PC-3 (cell line): ENCODE measurements at regions not wholly inside any gene's neighbourhood (a gene's known extent, or its start where the extent isn't known, plus 50 kb on each side); places are given as distances from the start of the nearest gene placed in this dataset.

Source experiments
- ATAC-seq: fragments of 200-7000 bp; cut with Tn5 transposase; 2 replicates; pipeline ENCODE4 v1.9.1; 2020; ENCODE audit warnings: mild to moderate bottlenecking, moderate library complexity
- BruUV-seq: library from RNA; stranded (reverse); fragments of 400-500 nt; replicated peaks from 2 replicates; lab custom pipeline; 2021; lab: Mats Ljungman, UMichigan
- CTCF ChIA-PET: fragments of 300-600 bp; sonication (Branson Sonifier 250); formaldehyde crosslinking; loops from one replicate; lab custom pipeline; 2022; ENCODE audit warnings: antibody characterized with exemption; lab: Charles Lee
- POLR2A ChIA-PET: fragments of 300-600 bp; sonication (Branson Sonifier 250); formaldehyde crosslinking; loops from one replicate; lab custom pipeline; 2022; ENCODE audit warnings: antibody characterized with exemption; ENCODE audit not compliant: unreplicated experiment; lab: Charles Lee
- DNase-seq: peaks from one replicate; pipeline ENCODE4 v3.0.0-alpha.2; 2015
- H2AFZ ChIP-seq: fragments of 300-600 bp; sonication (generic); 2 replicates; pipeline ENCODE4 v1.6.0; 2016; ENCODE audit warnings: antibody characterized with exemption, low read length
- H3F3A ChIP-seq: fragments of 300-600 bp; sonication (generic); one replicate; pipeline ENCODE4 v1.6.0; 2017; ENCODE audit warnings: antibody characterized with exemption, low read length, control low read depth, mild to moderate bottlenecking; ENCODE audit not compliant: unreplicated experiment
- H3K27ac ChIP-seq: fragments of 300-600 bp; sonication (generic); 2 replicates; pipeline ENCODE4 v1.5.1; 2016; ENCODE audit warnings: mild to moderate bottlenecking, low read length
- H3K27me3 ChIP-seq: fragments of 300-600 bp; sonication (generic); 2 replicates; pipeline ENCODE4 v1.6.1; 2016; ENCODE audit warnings: low read length, mixed read lengths
- H3K36me3 ChIP-seq: fragments of 300-600 bp; sonication (generic); 2 replicates; pipeline ENCODE4 v1.6.1; 2016; ENCODE audit warnings: low read depth, mixed run types, low read length, mixed read lengths
- H3K4me1 ChIP-seq: fragments of 300-600 bp; sonication (generic); 2 replicates; pipeline ENCODE4 v1.5.1; 2016; ENCODE audit warnings: low read length; ENCODE audit not compliant: insufficient read depth
- H3K4me2 ChIP-seq: fragments of 300-600 bp; sonication (generic); 2 replicates; pipeline ENCODE4 v1.6.0; 2016; ENCODE audit warnings: low read length
- H3K4me3 ChIP-seq: fragments of 300-600 bp; sonication (generic); 2 replicates; pipeline ENCODE4 v1.5.1; 2016; ENCODE audit warnings: mild to moderate bottlenecking, low read length, mixed read lengths
- H3K79me2 ChIP-seq: fragments of 300-600 bp; sonication (generic); 2 replicates; pipeline ENCODE4 v1.6.1; 2017; ENCODE audit warnings: low read length, mixed read lengths
- H3K9ac ChIP-seq: fragments of 300-600 bp; sonication (generic); 2 replicates; pipeline ENCODE4 v1.6.0; 2016; ENCODE audit warnings: mild to moderate bottlenecking, low read length
- H3K9me2 ChIP-seq: fragments of 300-600 bp; sonication (generic); replicated peaks from 2 replicates; pipeline ENCODE4 v1.6.1; 2016; ENCODE audit warnings: mixed run types, low read length, mixed read lengths
- H3K9me3 ChIP-seq: fragments of 300-600 bp; sonication (generic); 2 replicates; pipeline ENCODE4 v1.6.1; 2016; ENCODE audit warnings: low read length, mixed read lengths
- H4K20me1 ChIP-seq: fragments of 300-600 bp; sonication (generic); 2 replicates; pipeline ENCODE4 v1.6.1; 2016; ENCODE audit warnings: low read length, mixed read lengths
- CTCF ChIP-seq: fragments of 300-600 bp; sonication (generic); conservative IDR thresholded peaks from 2 replicates; pipeline ENCODE4 v1.5.1; 2017; ENCODE audit warnings: antibody characterized with exemption, low read depth, mild to moderate bottlenecking, low read length
- EZH2 ChIP-seq: fragments of 300-600 bp; sonication (generic); IDR thresholded peaks from one replicate; pipeline ENCODE4 v1.6.1; 2017; ENCODE audit warnings: antibody characterized with exemption, mild to moderate bottlenecking, low read length; ENCODE audit not compliant: unreplicated experiment
- EZH2phosphoT487 ChIP-seq: fragments of 300-600 bp; sonication (generic); IDR thresholded peaks from 2 replicates; pipeline ENCODE4 v1.6.1; 2018; ENCODE audit warnings: mild to moderate bottlenecking, antibody characterized with exemption, low read length, borderline replicate concordance
- intact Hi-C: fragments of 100-400 bp; cut with micrococcal nuclease; formaldehyde crosslinking; loops from 2 replicates; pipeline ENCODE4 v1.9.0; 2023

- Histone ChIP-seq H3K4me3 (no peak overlapping the region), H3K4me2 (no peak overlapping the region), H3K9me3 (no peaks in the 10 kb centered on the region), H3K27ac (no peak overlapping the region), H3K79me2 (no peaks in the 10 kb centered on the region), H3K4me1 (no peaks in the 10 kb centered on the region), H3F3A (no peaks in the 10 kb centered on the region), H3K9ac (no peak overlapping the region), H3K27me3 (no peaks in the 10 kb centered on the region), H3K9me2 (no peaks in the 10 kb centered on the region), H4K20me1 (no peaks in the 10 kb centered on the region), H3K36me3 (no peaks in the 10 kb centered on the region), H2AFZ (no peak overlapping the region)
- no peak for TF ChIP-seq CTCF
- ChIA-PET POLR2A (no interaction called here), CTCF (no interaction called here)
- no TSS peak for BruUV-seq
- ATAC-seq (no peak), DNase-seq (no peak)
- intact Hi-C loops = no loop called here
These were observed 500.0 kb downstream of the CAAP1 start for GRCh38 chr9:26392639-26393038.

GRCh38 chr9:26391036-26391435, 501.6 kb downstream of the CAAP1 start:
- TF ChIP-seq EZH2 (no peak), EZH2phosphoT487 (no peak), CTCF (no peak)
- Histone ChIP-seq H3K4me1 (no peaks in the 10 kb centered on the region), H3K36me3 (no peaks in the 10 kb centered on the region), H3K27ac (no peak overlapping the region), H3F3A (no peaks in the 10 kb centered on the region), H3K27me3 (no peaks in the 10 kb centered on the region), H3K4me3 (no peak overlapping the region), H3K9ac (no peak overlapping the region), H2AFZ (no peak overlapping the region), H3K79me2 (no peaks in the 10 kb centered on the region), H4K20me1 (no peaks in the 10 kb centered on the region), H3K4me2 (no peak overlapping the region), H3K9me3 (no peaks in the 10 kb centered on the region), H3K9me2 (no peaks in the 10 kb centered on the region)
- BruUV-seq = no TSS peak
- intact Hi-C loops = no loop called here
- DNase-seq (peak; percentile 6), ATAC-seq (no peak)
- ChIA-PET CTCF (no interaction called here), POLR2A (no interaction called here)

- H3K4me1 ChIP-seq = peaks cover 7% of the 10 kb centered on the region; the same call in 1 of the 2 replicates
- no peaks in the 10 kb centered on the region for H3F3A ChIP-seq
- POLR2A ChIA-PET = no interaction called here
- DNase-seq (peak; percentile 78), ATAC-seq (peak; percentile 85)
- TF ChIP-seq EZH2phosphoT487 = no peak
- TF ChIP-seq EZH2 = no peak
- no peak for TF ChIP-seq CTCF
- no peaks in the 10 kb centered on the region for H4K20me1 ChIP-seq
- H3K4me2 ChIP-seq = no peak overlapping the region
- H3K9me2 ChIP-seq = no peaks in the 10 kb centered on the region
- H3K4me3 ChIP-seq = no peak overlapping the region
- no peaks in the 10 kb centered on the region for H3K9me3 ChIP-seq
- H3K9ac ChIP-seq = no peak overlapping the region
- BruUV-seq = no TSS peak
- intact Hi-C loops = no loop called here
- H3K36me3 ChIP-seq = no peaks in the 10 kb centered on the region
- H3K79me2 ChIP-seq = no peaks in the 10 kb centered on the region
- H2AFZ ChIP-seq = no peak overlapping the region
- H3K27me3 ChIP-seq = no peaks in the 10 kb centered on the region
- CTCF ChIA-PET = no interaction called here
- no peak overlapping the region for H3K27ac ChIP-seq
These were observed 517.2 kb downstream of the CAAP1 start for GRCh38 chr9:26375448-26375847.
